ENCODE measurements at regions not wholly inside any gene's neighbourhood (a gene's known extent, or its start where the extent isn't known, plus 50 kb on each side); places are given as distances from the start of the nearest gene placed in this dataset.

DNA sequence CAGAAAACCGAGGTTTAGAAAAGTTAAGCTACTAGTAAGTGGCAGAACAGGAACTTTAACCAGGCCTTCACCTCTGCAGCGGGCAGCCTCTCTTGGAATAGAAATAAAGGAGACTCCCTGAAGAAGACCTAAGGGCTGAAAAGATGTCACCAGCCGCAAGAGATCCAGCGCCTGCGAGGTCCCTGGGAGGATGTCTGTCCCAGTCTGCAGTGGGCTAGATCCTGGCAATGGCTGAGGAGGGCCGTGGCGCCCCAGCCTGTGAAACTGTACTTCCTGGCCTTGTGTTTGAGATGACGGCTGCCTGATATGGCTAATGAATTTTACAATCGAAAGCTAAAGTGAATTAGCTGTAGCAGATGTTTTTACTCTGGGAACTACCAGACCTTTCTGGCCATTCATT is 300.6 kb upstream of the SALL3 start:
- H3K4me2 ChIP-seq, result no peak overlapping the region
- H3K27ac ChIP-seq, result no peak overlapping the region
- H3K4me3 ChIP-seq (IDR thresholded peaks at IDR 0.05; ENCODE audit: insufficient read depth, low read depth, low read length), result no peak overlapping the region
- H3K9ac ChIP-seq, result no peak overlapping the region
- no peaks in the 10 kb centered on the region for H3K79me2 ChIP-seq (ENCODE audit: insufficient read depth, low read depth)
- no peaks in the 10 kb centered on the region for H3K27me3 ChIP-seq (ENCODE audit: insufficient read depth, low read depth)
- H3K36me3 ChIP-seq (ENCODE audit: insufficient read depth), result no peaks in the 10 kb centered on the region
- TF ChIP-seq, protein P1, sequence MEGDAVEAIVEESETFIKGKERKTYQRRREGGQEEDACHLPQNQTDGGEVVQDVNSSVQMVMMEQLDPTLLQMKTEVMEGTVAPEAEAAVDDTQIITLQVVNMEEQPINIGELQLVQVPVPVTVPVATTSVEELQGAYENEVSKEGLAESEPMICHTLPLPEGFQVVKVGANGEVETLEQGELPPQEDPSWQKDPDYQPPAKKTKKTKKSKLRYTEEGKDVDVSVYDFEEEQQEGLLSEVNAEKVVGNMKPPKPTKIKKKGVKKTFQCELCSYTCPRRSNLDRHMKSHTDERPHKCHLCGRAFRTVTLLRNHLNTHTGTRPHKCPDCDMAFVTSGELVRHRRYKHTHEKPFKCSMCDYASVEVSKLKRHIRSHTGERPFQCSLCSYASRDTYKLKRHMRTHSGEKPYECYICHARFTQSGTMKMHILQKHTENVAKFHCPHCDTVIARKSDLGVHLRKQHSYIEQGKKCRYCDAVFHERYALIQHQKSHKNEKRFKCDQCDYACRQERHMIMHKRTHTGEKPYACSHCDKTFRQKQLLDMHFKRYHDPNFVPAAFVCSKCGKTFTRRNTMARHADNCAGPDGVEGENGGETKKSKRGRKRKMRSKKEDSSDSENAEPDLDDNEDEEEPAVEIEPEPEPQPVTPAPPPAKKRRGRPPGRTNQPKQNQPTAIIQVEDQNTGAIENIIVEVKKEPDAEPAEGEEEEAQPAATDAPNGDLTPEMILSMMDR (conservative IDR thresholded peaks at IDR 0.05; ENCODE audit: low read depth, low read length), result no peak
- H2AFZ ChIP-seq (ENCODE audit: low read depth), result no peak overlapping the region
- no peaks in the 10 kb centered on the region for H4K20me1 ChIP-seq (ENCODE audit: insufficient read depth)
- H3K4me1 ChIP-seq (ENCODE audit: low read depth, poor library complexity, severe bottlenecking), result no peaks in the 10 kb centered on the region

DNA sequence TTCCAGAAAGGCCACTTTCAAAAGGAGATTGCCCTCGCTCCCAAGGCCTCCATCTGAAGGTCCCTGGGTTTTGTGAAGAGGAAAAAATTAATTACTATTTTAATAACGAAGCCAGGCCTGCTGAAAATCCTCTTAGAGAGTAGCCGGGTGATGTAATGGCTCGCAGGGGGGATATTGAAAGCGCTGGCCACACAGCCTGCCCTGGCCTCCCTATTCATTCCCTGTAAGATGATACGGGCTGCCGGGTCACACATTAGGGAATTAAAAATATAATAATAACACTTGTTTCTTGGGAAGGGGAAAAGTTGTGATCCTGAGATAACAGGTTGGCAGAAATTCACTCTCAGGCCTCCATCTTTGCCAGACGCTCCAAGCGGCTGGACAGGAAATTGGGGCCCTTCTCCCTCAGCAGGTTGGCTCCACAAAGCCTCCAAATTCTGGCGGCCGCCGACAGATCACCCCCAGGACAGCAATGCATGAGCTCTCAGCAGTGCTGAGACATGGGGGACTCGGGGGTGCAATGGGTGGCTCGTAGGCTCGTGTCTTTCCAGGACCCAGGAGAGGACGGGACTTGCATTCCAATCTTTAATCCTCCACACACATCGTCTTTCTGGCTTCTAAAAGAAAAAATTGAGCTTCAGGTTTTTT is 299.9 kb upstream of the SALL3 start:
- no peaks in the 10 kb centered on the region for H4K20me1 ChIP-seq (ENCODE audit: insufficient read depth)
- no peak overlapping the region for H3K9ac ChIP-seq
- H3K4me3 ChIP-seq (IDR thresholded peaks at IDR 0.05; ENCODE audit: insufficient read depth, low read depth, low read length), result no peak overlapping the region
- no peaks in the 10 kb centered on the region for H3K36me3 ChIP-seq (ENCODE audit: insufficient read depth)
- H3K27ac ChIP-seq, result no peak overlapping the region
- H3K27me3 ChIP-seq (ENCODE audit: insufficient read depth, low read depth), result no peaks in the 10 kb centered on the region
- no peak overlapping the region for H3K4me2 ChIP-seq
- H3K4me1 ChIP-seq (ENCODE audit: low read depth, poor library complexity, severe bottlenecking), result no peaks in the 10 kb centered on the region
- TF ChIP-seq, protein P1 (conservative IDR thresholded peaks at IDR 0.05; ENCODE audit: low read depth, low read length), result no peak
- no peaks in the 10 kb centered on the region for H3K79me2 ChIP-seq (ENCODE audit: insufficient read depth, low read depth)
- H2AFZ ChIP-seq (ENCODE audit: low read depth), result no peak overlapping the region

DNA sequence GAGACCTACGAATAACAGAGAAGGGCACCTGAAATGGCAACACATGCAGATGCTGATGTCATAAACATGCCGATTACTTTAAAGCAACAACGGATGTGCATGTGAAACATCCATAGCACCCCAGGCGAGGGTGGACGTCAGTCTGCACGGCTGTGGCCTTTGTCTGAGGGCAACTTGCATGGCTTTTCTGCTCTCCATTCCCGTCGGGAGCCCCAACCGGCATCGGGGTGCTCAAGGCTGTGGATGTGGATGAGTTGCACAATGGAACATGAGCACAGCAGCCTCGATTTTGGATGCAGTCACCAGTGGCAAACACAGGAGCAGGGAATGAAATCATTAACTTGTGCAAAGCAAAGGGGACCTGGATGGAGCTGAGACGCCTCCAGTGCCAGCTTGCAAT is 298.2 kb upstream of the SALL3 start:
- Histone ChIP-seq H3K27me3 (ENCODE audit: insufficient read depth, low read depth) (no peaks in the 10 kb centered on the region), H3K36me3 (ENCODE audit: insufficient read depth) (no peaks in the 10 kb centered on the region), H3K27ac (no peak overlapping the region), H4K20me1 (ENCODE audit: insufficient read depth) (no peaks in the 10 kb centered on the region), H3K4me3 (IDR thresholded peaks at IDR 0.05; ENCODE audit: insufficient read depth, low read depth, low read length) (no peak overlapping the region), H3K9ac (no peak overlapping the region), H2AFZ (ENCODE audit: low read depth) (no peak overlapping the region), H3K79me2 (ENCODE audit: insufficient read depth, low read depth) (no peaks in the 10 kb centered on the region), H3K4me2 (no peak overlapping the region), H3K4me1 (ENCODE audit: low read depth, poor library complexity, severe bottlenecking) (no peaks in the 10 kb centered on the region)
- TF ChIP-seq, protein P1 (conservative IDR thresholded peaks at IDR 0.05; ENCODE audit: low read depth, low read length), result no peak

DNA sequence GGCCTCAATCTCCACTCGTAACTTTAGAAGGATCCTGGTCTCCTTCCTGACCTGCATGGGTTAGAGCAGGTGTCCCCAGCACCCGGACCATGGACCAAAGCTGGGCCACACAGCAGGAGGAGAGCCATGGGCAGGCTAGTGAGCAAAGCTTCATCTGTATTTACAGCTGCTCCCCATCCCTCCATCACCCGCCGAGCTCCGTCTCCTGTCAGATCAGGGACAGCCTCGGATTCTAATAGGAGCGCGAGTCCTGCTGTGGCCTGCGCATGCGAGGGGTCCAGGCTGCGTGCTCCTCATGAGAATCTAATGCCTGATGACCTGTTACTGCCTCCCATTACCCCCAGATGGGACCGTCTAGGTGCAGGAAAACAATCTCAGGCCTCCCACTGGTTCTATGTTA is 297.7 kb upstream of the SALL3 start:
- no peak overlapping the region for H3K27ac ChIP-seq
- H3K36me3 ChIP-seq (ENCODE audit: insufficient read depth), result no peaks in the 10 kb centered on the region
- no peak overlapping the region for H3K9ac ChIP-seq
- no peak overlapping the region for H2AFZ ChIP-seq (ENCODE audit: low read depth)
- no peaks in the 10 kb centered on the region for H3K4me1 ChIP-seq (ENCODE audit: low read depth, poor library complexity, severe bottlenecking)
- H3K79me2 ChIP-seq (ENCODE audit: insufficient read depth, low read depth), result no peaks in the 10 kb centered on the region
- TF ChIP-seq, protein P1 (conservative IDR thresholded peaks at IDR 0.05; ENCODE audit: low read depth, low read length), result no peak
- H3K4me2 ChIP-seq, result no peak overlapping the region
- H4K20me1 ChIP-seq (ENCODE audit: insufficient read depth), result no peaks in the 10 kb centered on the region
- no peak overlapping the region for H3K4me3 ChIP-seq (IDR thresholded peaks at IDR 0.05; ENCODE audit: insufficient read depth, low read depth, low read length)
- no peaks in the 10 kb centered on the region for H3K27me3 ChIP-seq (ENCODE audit: insufficient read depth, low read depth)

All from KMS-11 (cell line).